Sigmoid colon (tissue), 4 donors: ENCODE measurements at regions not wholly inside any gene's neighbourhood (a gene's known extent, or its start where the extent isn't known, plus 50 kb on each side); places are given as distances from the start of the nearest gene placed in this dataset.

Experiments
- EP300 ChIP-seq, 4 donors: sonication (generic); formaldehyde crosslinking; IDR thresholded peaks; one replicate each; pipeline ENCODE4 v1.6.1; 2017; ENCODE audit warnings: antibody characterized with exemption in 4 of 4
- POLR2A ChIP-seq, 2 donors: fragments of 450-650 bp; IDR thresholded peaks; one replicate each; pipeline ENCODE4 v1.6.1; 2016; ENCODE audit warnings: antibody characterized with exemption in 2 of 2, mild to moderate bottlenecking in 2 of 2, moderate library complexity in 2 of 2
- TF ChIP-seq, protein P1 (sequence below), 4 experiments: fragments of 450-650 bp in 3 of 4; fragments of 200-600 bp in 1 of 4; IDR thresholded peaks; one replicate each; pipeline ENCODE4 v1.5.1; 2016 to 2019; ENCODE audit warnings: antibody characterized with exemption in 4 of 4, mild to moderate bottlenecking in 3 of 4, moderate library complexity in 2 of 4

DNA sequence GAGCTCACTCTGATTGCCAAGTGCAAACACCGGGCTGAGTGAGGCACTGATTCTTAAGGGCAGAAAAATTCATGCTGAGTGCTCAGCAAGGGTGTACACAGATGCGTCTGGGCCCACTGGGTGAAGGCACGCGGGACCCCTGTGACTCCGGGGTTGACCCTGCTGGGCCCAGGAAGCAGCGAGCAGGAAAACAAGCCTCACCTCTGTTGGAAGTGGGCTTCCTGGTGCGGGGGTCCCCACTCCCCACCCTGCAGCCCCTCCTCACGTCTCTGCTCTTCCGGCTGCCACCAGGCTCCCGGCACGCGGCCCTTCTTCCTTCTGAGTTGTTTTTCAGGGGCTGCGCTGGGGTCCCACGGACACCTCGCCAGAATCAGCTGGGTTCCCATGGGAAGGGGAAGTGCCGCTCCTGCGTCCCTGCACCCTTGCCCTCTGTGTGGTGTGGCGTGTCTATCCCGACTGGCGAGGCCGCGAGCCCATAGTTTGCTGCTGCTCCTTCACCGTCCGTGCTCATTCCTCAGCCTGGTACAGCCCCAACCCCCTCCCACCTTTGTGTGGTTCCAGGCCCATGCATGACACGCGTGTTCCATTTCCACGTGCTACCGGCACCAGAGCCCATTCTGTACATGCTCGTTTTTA lies 80.6 kb upstream of the BHLHE23 start:
- TF ChIP-seq EP300 (IDR thresholded peaks at IDR 0.05) (no peak), POLR2A (IDR thresholded peaks at IDR 0.05) (no peak)
- TF ChIP-seq, protein P1, sequence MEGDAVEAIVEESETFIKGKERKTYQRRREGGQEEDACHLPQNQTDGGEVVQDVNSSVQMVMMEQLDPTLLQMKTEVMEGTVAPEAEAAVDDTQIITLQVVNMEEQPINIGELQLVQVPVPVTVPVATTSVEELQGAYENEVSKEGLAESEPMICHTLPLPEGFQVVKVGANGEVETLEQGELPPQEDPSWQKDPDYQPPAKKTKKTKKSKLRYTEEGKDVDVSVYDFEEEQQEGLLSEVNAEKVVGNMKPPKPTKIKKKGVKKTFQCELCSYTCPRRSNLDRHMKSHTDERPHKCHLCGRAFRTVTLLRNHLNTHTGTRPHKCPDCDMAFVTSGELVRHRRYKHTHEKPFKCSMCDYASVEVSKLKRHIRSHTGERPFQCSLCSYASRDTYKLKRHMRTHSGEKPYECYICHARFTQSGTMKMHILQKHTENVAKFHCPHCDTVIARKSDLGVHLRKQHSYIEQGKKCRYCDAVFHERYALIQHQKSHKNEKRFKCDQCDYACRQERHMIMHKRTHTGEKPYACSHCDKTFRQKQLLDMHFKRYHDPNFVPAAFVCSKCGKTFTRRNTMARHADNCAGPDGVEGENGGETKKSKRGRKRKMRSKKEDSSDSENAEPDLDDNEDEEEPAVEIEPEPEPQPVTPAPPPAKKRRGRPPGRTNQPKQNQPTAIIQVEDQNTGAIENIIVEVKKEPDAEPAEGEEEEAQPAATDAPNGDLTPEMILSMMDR (IDR thresholded peaks at IDR 0.05) = no peak
